HEK293 (cell line): ENCODE measurements at regions not wholly inside any gene's neighbourhood (a gene's known extent, or its start where the extent isn't known, plus 50 kb on each side); places are given as distances from the start of the nearest gene placed in this dataset.

Experiments used
- MEIS1 ChIP-seq: sonication (generic); formaldehyde crosslinking; IDR thresholded peaks from 2 replicates; pipeline ENCODE4 v1.8.1; 2022; ENCODE audit warnings: missing genetic modification reagents, mild to moderate bottlenecking, borderline replicate concordance
- ZBTB1 ChIP-seq: fragments of 450-650 bp; formaldehyde crosslinking; IDR thresholded peaks from 2 replicates; pipeline ENCODE4 v1.5.1; 2016; ENCODE audit warnings: missing biosample characterization, missing genetic modification characterization
- ZFP3 ChIP-seq: fragments of 450-650 bp; formaldehyde crosslinking; IDR thresholded peaks from 2 replicates; pipeline ENCODE4 v1.5.1; 2016; ENCODE audit warnings: low read depth, missing biosample characterization, missing genetic modification characterization
- ZFP37 ChIP-seq: fragments of 450-650 bp; formaldehyde crosslinking; IDR thresholded peaks from 2 replicates; pipeline ENCODE4 v1.5.1; 2016; ENCODE audit warnings: missing biosample characterization, missing genetic modification characterization
- ZNF10 ChIP-seq: fragments of 450-650 bp; formaldehyde crosslinking; IDR thresholded peaks from 2 replicates; pipeline ENCODE4 v1.5.1; 2017; ENCODE audit warnings: missing biosample characterization, missing genetic modification characterization
- ZNF132 ChIP-seq: fragments of 450-650 bp; formaldehyde crosslinking; IDR thresholded peaks from 2 replicates; pipeline ENCODE4 v1.5.1; 2017; ENCODE audit warnings: missing biosample characterization, missing genetic modification characterization, borderline replicate concordance
- ZNF23 ChIP-seq: fragments of 450-650 bp; formaldehyde crosslinking; IDR thresholded peaks from 2 replicates; pipeline ENCODE4 v1.5.1; 2016; ENCODE audit warnings: missing biosample characterization, missing genetic modification characterization, borderline replicate concordance
- ZNF274 ChIP-seq, 2 experiments: fragments of 200-500 bp in 1 of 2; fragments of 450-650 bp in 1 of 2; sonication (Bioruptor generic) in 1 of 2; formaldehyde crosslinking in 1 of 2; IDR thresholded peaks; 2 replicates each; pipeline versions ENCODE4 v1.5.1 to v1.6.1; 2014 to 2016; ENCODE audit warnings: borderline replicate concordance in 1 of 2, inconsistent platforms in 1 of 2, low read length in 1 of 2, missing biosample characterization in 1 of 2, missing genetic modification characterization in 1 of 2
- ZNF544 ChIP-seq: fragments of 450-650 bp; formaldehyde crosslinking; IDR thresholded peaks from 2 replicates; pipeline ENCODE4 v1.5.0; 2017; ENCODE audit warnings: missing biosample characterization, missing genetic modification characterization
- ZNF558 ChIP-seq: fragments of 450-650 bp; formaldehyde crosslinking; IDR thresholded peaks from 2 replicates; pipeline ENCODE4 v1.5.1; 2016; ENCODE audit warnings: missing biosample characterization, missing genetic modification characterization
- TF ChIP-seq, protein P1 (sequence below): fragments of 450-650 bp; formaldehyde crosslinking; IDR thresholded peaks from 2 replicates; pipeline ENCODE4 v1.5.1; 2016; ENCODE audit warnings: missing biosample characterization, missing genetic modification characterization
- TF ChIP-seq, protein P2 (sequence below): fragments of 450-650 bp; formaldehyde crosslinking; IDR thresholded peaks from 2 replicates; pipeline ENCODE4 v1.5.1; 2016; ENCODE audit warnings: missing biosample characterization, missing genetic modification characterization
- TF ChIP-seq, protein P3 (sequence below): fragments of 450-650 bp; formaldehyde crosslinking; IDR thresholded peaks from 2 replicates; pipeline ENCODE4 v1.5.1; 2016; ENCODE audit warnings: missing biosample characterization, missing genetic modification characterization, low read depth
- TF ChIP-seq, protein P4 (sequence below): fragments of 450-650 bp; formaldehyde crosslinking; IDR thresholded peaks from 2 replicates; pipeline ENCODE4 v1.5.1; 2016; ENCODE audit warnings: missing biosample characterization, missing genetic modification characterization

DNA sequence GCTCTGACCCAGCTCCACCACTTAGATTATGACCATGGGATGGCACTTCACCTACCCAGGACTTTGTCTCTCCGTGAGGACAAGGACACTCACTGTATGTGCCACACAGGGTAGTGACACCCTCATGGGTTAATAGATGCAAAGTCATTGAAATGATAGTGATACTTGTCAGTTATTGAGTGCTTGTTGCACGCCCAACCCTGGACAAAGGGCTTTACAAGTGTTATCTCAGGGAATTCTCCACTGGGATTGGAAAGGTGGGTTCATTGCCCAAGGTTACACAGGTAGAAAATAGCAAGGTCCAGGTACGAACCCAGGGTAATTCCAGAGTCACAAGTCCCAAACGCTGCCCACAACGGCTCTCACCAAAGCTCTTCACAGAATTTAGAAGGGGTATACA lies 158.2 kb downstream of the TRIM29 start:
- TF ChIP-seq, protein P1, sequence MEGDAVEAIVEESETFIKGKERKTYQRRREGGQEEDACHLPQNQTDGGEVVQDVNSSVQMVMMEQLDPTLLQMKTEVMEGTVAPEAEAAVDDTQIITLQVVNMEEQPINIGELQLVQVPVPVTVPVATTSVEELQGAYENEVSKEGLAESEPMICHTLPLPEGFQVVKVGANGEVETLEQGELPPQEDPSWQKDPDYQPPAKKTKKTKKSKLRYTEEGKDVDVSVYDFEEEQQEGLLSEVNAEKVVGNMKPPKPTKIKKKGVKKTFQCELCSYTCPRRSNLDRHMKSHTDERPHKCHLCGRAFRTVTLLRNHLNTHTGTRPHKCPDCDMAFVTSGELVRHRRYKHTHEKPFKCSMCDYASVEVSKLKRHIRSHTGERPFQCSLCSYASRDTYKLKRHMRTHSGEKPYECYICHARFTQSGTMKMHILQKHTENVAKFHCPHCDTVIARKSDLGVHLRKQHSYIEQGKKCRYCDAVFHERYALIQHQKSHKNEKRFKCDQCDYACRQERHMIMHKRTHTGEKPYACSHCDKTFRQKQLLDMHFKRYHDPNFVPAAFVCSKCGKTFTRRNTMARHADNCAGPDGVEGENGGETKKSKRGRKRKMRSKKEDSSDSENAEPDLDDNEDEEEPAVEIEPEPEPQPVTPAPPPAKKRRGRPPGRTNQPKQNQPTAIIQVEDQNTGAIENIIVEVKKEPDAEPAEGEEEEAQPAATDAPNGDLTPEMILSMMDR: no peak
- no peak for TF ChIP-seq ZFP3 (tag by site-specific recombination)
- TF ChIP-seq ZFP37 (tag by site-specific recombination): no peak
- TF ChIP-seq, protein P2, sequence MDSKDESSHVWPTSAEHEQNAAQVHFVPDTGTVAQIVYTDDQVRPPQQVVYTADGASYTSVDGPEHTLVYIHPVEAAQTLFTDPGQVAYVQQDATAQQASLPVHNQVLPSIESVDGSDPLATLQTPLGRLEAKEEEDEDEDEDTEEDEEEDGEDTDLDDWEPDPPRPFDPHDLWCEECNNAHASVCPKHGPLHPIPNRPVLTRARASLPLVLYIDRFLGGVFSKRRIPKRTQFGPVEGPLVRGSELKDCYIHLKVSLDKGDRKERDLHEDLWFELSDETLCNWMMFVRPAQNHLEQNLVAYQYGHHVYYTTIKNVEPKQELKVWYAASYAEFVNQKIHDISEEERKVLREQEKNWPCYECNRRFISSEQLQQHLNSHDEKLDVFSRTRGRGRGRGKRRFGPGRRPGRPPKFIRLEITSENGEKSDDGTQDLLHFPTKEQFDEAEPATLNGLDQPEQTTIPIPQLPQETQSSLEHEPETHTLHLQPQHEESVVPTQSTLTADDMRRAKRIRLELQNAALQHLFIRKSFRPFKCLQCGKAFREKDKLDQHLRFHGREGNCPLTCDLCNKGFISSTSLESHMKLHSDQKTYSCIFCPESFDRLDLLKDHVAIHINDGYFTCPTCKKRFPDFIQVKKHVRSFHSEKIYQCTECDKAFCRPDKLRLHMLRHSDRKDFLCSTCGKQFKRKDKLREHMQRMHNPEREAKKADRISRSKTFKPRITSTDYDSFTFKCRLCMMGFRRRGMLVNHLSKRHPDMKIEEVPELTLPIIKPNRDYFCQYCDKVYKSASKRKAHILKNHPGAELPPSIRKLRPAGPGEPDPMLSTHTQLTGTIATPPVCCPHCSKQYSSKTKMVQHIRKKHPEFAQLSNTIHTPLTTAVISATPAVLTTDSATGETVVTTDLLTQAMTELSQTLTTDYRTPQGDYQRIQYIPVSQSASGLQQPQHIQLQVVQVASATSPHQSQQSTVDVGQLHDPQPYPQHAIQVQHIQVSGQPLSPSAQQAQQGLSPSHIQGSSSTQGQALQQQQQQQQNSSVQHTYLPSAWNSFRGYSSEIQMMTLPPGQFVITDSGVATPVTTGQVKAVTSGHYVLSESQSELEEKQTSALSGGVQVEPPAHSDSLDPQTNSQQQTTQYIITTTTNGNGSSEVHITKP (tag by site-specific recombination): no peak
- no peak for TF ChIP-seq ZNF274 (IDR thresholded peaks at IDR 0.05; ENCODE audit: low read length)
- TF ChIP-seq ZNF274 (tag by site-specific recombination; IDR thresholded peaks at IDR 0.05; ENCODE audit: borderline replicate concordance): no peak
- TF ChIP-seq ZNF544: no peak
- TF ChIP-seq ZNF132 (tag by site-specific recombination): no peak
- TF ChIP-seq, protein P3, sequence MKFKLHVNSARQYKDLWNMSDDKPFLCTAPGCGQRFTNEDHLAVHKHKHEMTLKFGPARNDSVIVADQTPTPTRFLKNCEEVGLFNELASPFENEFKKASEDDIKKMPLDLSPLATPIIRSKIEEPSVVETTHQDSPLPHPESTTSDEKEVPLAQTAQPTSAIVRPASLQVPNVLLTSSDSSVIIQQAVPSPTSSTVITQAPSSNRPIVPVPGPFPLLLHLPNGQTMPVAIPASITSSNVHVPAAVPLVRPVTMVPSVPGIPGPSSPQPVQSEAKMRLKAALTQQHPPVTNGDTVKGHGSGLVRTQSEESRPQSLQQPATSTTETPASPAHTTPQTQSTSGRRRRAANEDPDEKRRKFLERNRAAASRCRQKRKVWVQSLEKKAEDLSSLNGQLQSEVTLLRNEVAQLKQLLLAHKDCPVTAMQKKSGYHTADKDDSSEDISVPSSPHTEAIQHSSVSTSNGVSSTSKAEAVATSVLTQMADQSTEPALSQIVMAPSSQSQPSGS: no peak
- no peak for TF ChIP-seq ZNF23 (tag by site-specific recombination)
- TF ChIP-seq ZNF558 (tag by site-specific recombination): no peak
- TF ChIP-seq, protein P4, sequence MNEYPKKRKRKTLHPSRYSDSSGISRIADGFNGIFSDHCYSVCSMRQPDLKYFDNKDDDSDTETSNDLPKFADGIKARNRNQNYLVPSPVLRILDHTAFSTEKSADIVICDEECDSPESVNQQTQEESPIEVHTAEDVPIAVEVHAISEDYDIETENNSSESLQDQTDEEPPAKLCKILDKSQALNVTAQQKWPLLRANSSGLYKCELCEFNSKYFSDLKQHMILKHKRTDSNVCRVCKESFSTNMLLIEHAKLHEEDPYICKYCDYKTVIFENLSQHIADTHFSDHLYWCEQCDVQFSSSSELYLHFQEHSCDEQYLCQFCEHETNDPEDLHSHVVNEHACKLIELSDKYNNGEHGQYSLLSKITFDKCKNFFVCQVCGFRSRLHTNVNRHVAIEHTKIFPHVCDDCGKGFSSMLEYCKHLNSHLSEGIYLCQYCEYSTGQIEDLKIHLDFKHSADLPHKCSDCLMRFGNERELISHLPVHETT (tag by site-specific recombination): no peak
- no peak for TF ChIP-seq MEIS1 (CRISPR knock-in tag)
- TF ChIP-seq ZNF10 (tag by site-specific recombination): no peak
- TF ChIP-seq ZBTB1: no peak
